ENCODE measurements at regions not wholly inside any gene's neighbourhood (a gene's known extent, or its start where the extent isn't known, plus 50 kb on each side); places are given as distances from the start of the nearest gene placed in this dataset.

DNA sequence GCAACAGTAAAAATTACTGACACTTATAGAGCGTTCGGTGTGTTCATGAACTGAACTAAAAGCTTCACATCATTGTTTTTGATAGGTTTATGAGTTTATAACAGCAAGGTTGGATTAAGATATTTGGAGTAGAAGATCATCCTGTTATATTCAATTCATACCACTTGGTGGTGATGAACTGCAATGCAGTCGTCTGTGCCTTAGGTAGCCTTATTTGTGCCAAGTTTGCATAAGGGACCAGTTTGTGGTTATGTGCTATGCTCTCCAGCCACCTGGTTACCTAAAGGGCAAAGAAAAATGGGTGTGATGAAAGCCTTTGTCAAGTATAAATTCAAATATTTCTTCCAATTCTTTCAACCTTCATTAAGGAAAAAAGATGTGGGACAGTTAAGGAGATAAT, 150.9 kb upstream of the KCNH7 start:
- DNase-seq, result peak; percentile 17
- Histone ChIP-seq H3K27ac (ENCODE audit: low read length) (no peak overlapping the region), H3K27me3 (ENCODE audit: low read length) (no peaks in the 10 kb centered on the region), H3K9me3 (ENCODE audit: low read length) (no peaks in the 10 kb centered on the region), H3F3A (ENCODE audit: low read length, unreplicated experiment) (no peaks in the 10 kb centered on the region), H3K4me3 (ENCODE audit: low read length) (no peak overlapping the region), H3K4me1 (ENCODE audit: insufficient read depth, low read length) (no peaks in the 10 kb centered on the region), H3K4me2 (ENCODE audit: low read length) (no peak overlapping the region), H3K9me2 (replicated peaks; ENCODE audit: low read length) (no peaks in the 10 kb centered on the region), H3K36me3 (ENCODE audit: low read depth, low read length) (no peaks in the 10 kb centered on the region), H2AFZ (ENCODE audit: low read length) (no peak overlapping the region), H4K20me1 (ENCODE audit: low read length) (no peaks in the 10 kb centered on the region), H3K9ac (ENCODE audit: low read length) (no peak overlapping the region), H3K79me2 (ENCODE audit: low read length) (no peaks in the 10 kb centered on the region)
- intact Hi-C loops (cut with micrococcal nuclease), result no loop called here
- no peak for ATAC-seq
- ChIA-PET CTCF (no interaction called here), POLR2A (ENCODE audit: unreplicated experiment) (no interaction called here)
- BruUV-seq (replicated peaks), result no TSS peak
- TF ChIP-seq CTCF (conservative IDR thresholded peaks at IDR 0.05; ENCODE audit: low read depth, low read length) (peak; percentile 35; the same call in 1 of the 2 replicates), EZH2 (IDR thresholded peaks at IDR 0.05; ENCODE audit: low read length, unreplicated experiment) (no peak)

DNA sequence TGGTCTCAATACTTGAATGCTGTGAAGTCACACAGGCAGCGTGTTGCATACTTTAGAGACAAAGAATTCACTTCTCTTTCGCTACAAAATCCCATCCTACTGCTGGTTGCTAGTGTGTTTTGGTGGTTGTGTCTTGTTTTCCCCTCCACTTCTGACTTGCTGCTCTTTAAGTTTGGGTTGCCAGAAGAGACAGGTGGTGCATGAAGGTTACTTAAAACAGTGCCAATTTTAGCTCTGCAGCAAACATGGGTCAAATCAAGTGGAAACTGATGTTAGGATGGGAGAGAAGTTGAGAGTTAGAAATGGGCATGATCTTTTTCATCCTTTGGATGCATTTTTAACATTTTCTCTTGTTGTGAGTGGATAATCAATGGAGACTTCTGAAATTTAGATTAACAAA, 136.2 kb upstream of the KCNH7 start:
- Histone ChIP-seq H3K36me3 (ENCODE audit: low read depth, low read length) (no peaks in the 10 kb centered on the region), H4K20me1 (ENCODE audit: low read length) (no peaks in the 10 kb centered on the region), H3F3A (ENCODE audit: low read length, unreplicated experiment) (no peaks in the 10 kb centered on the region), H2AFZ (ENCODE audit: low read length) (no peak overlapping the region), H3K4me3 (ENCODE audit: low read length) (no peak overlapping the region), H3K27ac (ENCODE audit: low read length) (no peak overlapping the region), H3K4me1 (ENCODE audit: insufficient read depth, low read length) (no peaks in the 10 kb centered on the region), H3K9me3 (ENCODE audit: low read length) (no peaks in the 10 kb centered on the region), H3K4me2 (ENCODE audit: low read length) (no peak overlapping the region), H3K79me2 (ENCODE audit: low read length) (no peaks in the 10 kb centered on the region), H3K9me2 (replicated peaks; ENCODE audit: low read length) (no peaks in the 10 kb centered on the region), H3K27me3 (ENCODE audit: low read length) (peaks cover 10% of the 10 kb centered on the region; the same call in 1 of the 2 replicates), H3K9ac (ENCODE audit: low read length) (no peak overlapping the region)
- ATAC-seq, result no peak
- CTCF ChIA-PET, result no interaction called here
- POLR2A ChIA-PET (ENCODE audit: unreplicated experiment), result no interaction called here
- BruUV-seq (replicated peaks), result no TSS peak
- TF ChIP-seq CTCF (conservative IDR thresholded peaks at IDR 0.05; ENCODE audit: low read depth, low read length), result no peak
- no peak for TF ChIP-seq EZH2phosphoT487 (IDR thresholded peaks at IDR 0.05; ENCODE audit: borderline replicate concordance, low read length)
- no peak for TF ChIP-seq EZH2 (IDR thresholded peaks at IDR 0.05; ENCODE audit: low read length, unreplicated experiment)
- DNase-seq, result no peak
- intact Hi-C loops (cut with micrococcal nuclease), result no loop called here

GRCh38 chr2:162972383-162972782, 133.8 kb upstream of the KCNH7 start:
- Histone ChIP-seq H3K4me3 (ENCODE audit: low read length) (no peak overlapping the region), H2AFZ (ENCODE audit: low read length) (no peak overlapping the region), H3K9me2 (replicated peaks; ENCODE audit: low read length) (no peaks in the 10 kb centered on the region), H4K20me1 (ENCODE audit: low read length) (no peaks in the 10 kb centered on the region), H3F3A (ENCODE audit: low read length, unreplicated experiment) (no peaks in the 10 kb centered on the region), H3K4me2 (ENCODE audit: low read length) (no peak overlapping the region), H3K27me3 (ENCODE audit: low read length) (peaks cover 10% of the 10 kb centered on the region; the same call in 1 of the 2 replicates), H3K9me3 (ENCODE audit: low read length) (no peaks in the 10 kb centered on the region), H3K4me1 (ENCODE audit: insufficient read depth, low read length) (no peaks in the 10 kb centered on the region), H3K36me3 (ENCODE audit: low read depth, low read length) (no peaks in the 10 kb centered on the region), H3K79me2 (ENCODE audit: low read length) (no peaks in the 10 kb centered on the region), H3K27ac (ENCODE audit: low read length) (no peak overlapping the region), H3K9ac (ENCODE audit: low read length) (no peak overlapping the region)
- CTCF ChIA-PET, result no interaction called here
- POLR2A ChIA-PET (ENCODE audit: unreplicated experiment), result no interaction called here
- no peak for TF ChIP-seq CTCF (conservative IDR thresholded peaks at IDR 0.05; ENCODE audit: low read depth, low read length)
- no peak for TF ChIP-seq EZH2phosphoT487 (IDR thresholded peaks at IDR 0.05; ENCODE audit: borderline replicate concordance, low read length)
- TF ChIP-seq EZH2 (IDR thresholded peaks at IDR 0.05; ENCODE audit: low read length, unreplicated experiment), result no peak
- DNase-seq (no peak), ATAC-seq (no peak)
- intact Hi-C loops (cut with micrococcal nuclease), result no loop called here
- no TSS peak for BruUV-seq (replicated peaks)

Measured in PC-3 (cell line).